Lung (tissue), 11 donors: ENCODE measurements at regions not wholly inside any gene's neighbourhood (a gene's known extent, or its start where the extent isn't known, plus 50 kb on each side); places are given as distances from the start of the nearest gene placed in this dataset.

Source experiments
- ATAC-seq: fragments of 200-7000 bp; cut with Tn5 transposase; one replicate; pipeline ENCODE4 v1.9.1; 2020; ENCODE audit warnings: moderate number of reproducible peaks; ENCODE audit not compliant: insufficient read depth, low FRiP score
- DNase-seq, 3 donors: peaks; one replicate each; pipeline ENCODE4 v3.0.0-alpha.2; 2013 to 2017
- H3K27ac ChIP-seq, 2 donors: one replicate each; pipeline ENCODE4 v1.5.1; 2013; ENCODE audit warnings: mild to moderate bottlenecking in 2 of 2, moderate library complexity in 2 of 2, control low read depth in 1 of 2, inconsistent platforms in 1 of 2, low read depth in 1 of 2, low read length in 1 of 2
- H3K27me3 ChIP-seq, 3 donors: one replicate each; pipeline ENCODE4 v1.5.1; 2013; ENCODE audit warnings: low read length in 2 of 3; ENCODE audit not compliant: control insufficient read depth in 3 of 3, insufficient read depth in 3 of 3
- H3K36me3 ChIP-seq, 4 donors: one replicate each; pipeline ENCODE4 v1.5.1; 2013; ENCODE audit warnings: low read length in 4 of 4, mild to moderate bottlenecking in 1 of 4, moderate library complexity in 1 of 4; ENCODE audit not compliant: control insufficient read depth in 4 of 4, insufficient read depth in 4 of 4
- H3K4me1 ChIP-seq, 5 donors: one replicate each; pipeline ENCODE4 v1.5.1; 2013; ENCODE audit warnings: low read length in 5 of 5, mild to moderate bottlenecking in 2 of 5, moderate library complexity in 1 of 5; ENCODE audit not compliant: control insufficient read depth in 5 of 5, insufficient read depth in 5 of 5
- H3K4me3 ChIP-seq: one replicate; pipeline ENCODE4 v1.5.1; 2013; ENCODE audit warnings: mild to moderate bottlenecking, control low read depth, moderate library complexity
- H3K9ac ChIP-seq, 2 donors: one replicate each; pipeline ENCODE4 v1.5.1; 2013; ENCODE audit warnings: low read length in 2 of 2, control low read depth in 1 of 2; ENCODE audit not compliant: insufficient read depth in 1 of 2
- H3K9me3 ChIP-seq, 4 donors: one replicate each; pipeline ENCODE4 v1.5.1; 2013; ENCODE audit warnings: low read length in 3 of 4, mild to moderate bottlenecking in 1 of 4, moderate library complexity in 1 of 4; ENCODE audit not compliant: control insufficient read depth in 4 of 4, insufficient read depth in 3 of 4
- WGBS, 2 donors: extraction: QIAGEN DNeasy Blood & Tissue Kit; methylation state at CpG; one replicate each; pipeline ENCODE4 v1.1.7; 2013; 5-methylcytosine and 5-hydroxymethylcytosine counted together
- TF ChIP-seq, protein P1 (sequence below): IDR thresholded peaks from 2 replicates; pipeline ENCODE4 v1.5.1; 2012; ENCODE audit warnings: mild to moderate bottlenecking; ENCODE audit errors: control extremely low read depth, extremely low read depth
- donor health status: control.
- donor health status: control.
- donor health status: Bipolar disorder and iron deficiency.
- donor health status: healthy.
- donor health status: DM: yes; HTN: yes; CAD: no.

DNA sequence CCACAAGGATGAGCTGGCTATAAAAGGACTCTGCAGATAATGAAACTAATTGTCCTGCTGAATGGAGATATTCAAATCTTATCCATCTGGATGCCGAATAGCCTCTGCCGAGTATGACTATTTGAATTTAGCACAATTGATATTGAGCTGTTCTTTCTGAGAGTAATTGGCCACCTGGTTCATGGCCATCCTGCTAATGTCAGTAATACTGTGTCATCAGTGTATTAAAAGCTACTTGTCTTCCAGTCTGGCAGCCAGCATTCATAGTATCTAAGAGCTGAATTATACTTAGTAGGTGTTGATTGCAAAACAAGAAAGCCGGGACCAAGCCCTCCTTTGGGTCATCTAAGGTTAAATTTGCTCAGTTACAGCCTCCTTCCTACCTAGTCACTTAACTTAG, 310.7 kb upstream of the NCAM1 start:
- Histone ChIP-seq H3K27me3 (no peaks in the 10 kb centered on the region), H3K9ac (no peak overlapping the region), H3K36me3 (no peaks in the 10 kb centered on the region), H3K4me1 (peaks cover 0 to 11% (median 9%) of the 10 kb centered on the region in 5 donors), H3K4me3 (no peak overlapping the region), H3K9me3 (no peaks in the 10 kb centered on the region), H3K27ac (peak overlapping the region in 1 of 2 donors; percentile 68)
- DNase-seq (no peak), ATAC-seq (no peak)
- TF ChIP-seq, protein P1, sequence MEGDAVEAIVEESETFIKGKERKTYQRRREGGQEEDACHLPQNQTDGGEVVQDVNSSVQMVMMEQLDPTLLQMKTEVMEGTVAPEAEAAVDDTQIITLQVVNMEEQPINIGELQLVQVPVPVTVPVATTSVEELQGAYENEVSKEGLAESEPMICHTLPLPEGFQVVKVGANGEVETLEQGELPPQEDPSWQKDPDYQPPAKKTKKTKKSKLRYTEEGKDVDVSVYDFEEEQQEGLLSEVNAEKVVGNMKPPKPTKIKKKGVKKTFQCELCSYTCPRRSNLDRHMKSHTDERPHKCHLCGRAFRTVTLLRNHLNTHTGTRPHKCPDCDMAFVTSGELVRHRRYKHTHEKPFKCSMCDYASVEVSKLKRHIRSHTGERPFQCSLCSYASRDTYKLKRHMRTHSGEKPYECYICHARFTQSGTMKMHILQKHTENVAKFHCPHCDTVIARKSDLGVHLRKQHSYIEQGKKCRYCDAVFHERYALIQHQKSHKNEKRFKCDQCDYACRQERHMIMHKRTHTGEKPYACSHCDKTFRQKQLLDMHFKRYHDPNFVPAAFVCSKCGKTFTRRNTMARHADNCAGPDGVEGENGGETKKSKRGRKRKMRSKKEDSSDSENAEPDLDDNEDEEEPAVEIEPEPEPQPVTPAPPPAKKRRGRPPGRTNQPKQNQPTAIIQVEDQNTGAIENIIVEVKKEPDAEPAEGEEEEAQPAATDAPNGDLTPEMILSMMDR = no peak
- WGBS, 2 donors = 81 to 92% methylated on average over 3 of the region's 3 CpGs

DNA sequence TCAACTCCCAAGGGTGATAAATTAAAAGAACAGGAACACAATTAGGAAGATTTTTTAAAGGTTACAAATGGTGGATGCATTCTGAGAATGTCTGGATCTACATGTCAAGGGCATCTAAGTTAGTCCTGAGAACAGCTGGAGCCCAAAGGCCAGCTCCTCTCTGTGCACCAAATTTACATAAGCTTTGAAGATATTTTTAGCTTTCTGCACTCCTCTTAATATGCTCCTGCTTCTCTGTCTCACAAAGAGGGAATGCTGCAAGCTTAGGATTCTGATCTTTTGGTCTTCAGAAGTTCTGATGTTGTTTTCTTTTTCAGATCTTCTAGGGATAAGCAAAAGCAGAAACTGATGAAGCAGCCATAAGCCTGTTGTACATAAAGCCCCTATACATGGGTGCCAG, 309.8 kb upstream of the NCAM1 start:
- TF ChIP-seq, protein P1 = no peak
- Histone ChIP-seq H3K27ac (peak overlapping the region in 1 of 2 donors; percentile 64), H3K9ac (no peak overlapping the region)

DNA sequence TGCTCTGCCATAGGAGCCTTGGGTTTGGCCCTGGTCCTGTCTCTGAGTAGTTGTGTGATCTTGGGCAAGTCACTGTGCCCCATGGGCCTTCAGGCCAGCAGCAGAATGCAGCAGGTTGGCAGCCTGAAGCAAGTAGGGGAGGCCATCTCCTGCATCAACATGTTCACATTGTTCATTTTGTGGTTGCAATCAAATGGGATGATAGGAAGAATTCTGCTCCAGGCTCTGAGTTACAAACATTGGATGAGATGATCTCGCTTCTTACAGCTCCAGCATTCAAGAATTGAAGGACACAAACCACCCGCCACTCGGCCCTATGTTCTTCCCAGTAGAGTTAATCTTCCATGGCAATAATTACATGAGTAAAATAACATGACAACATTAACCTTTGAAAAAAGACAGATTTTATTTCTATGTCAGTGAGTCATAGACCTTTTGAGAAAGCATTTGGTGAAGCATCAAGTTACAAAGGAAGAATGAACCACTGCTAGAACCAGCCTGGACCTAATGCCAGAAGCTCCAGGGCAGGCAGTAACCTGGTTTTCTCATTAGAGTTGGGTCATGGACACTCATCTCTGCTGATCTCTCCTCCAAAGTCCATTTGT, 308.3 kb upstream of the NCAM1 start:
- Histone ChIP-seq H3K4me3 (no peak overlapping the region), H3K9me3 (no peaks in the 10 kb centered on the region), H3K4me1 (peaks cover 0 to 32% (median 16%) of the 10 kb centered on the region in 5 donors), H3K9ac (no peak overlapping the region), H3K27me3 (peaks cover 0 to 2% (median 0%) of the 10 kb centered on the region in 3 donors), H3K36me3 (no peaks in the 10 kb centered on the region), H3K27ac (no peak overlapping the region)
- 89 to 94% methylated on average over 3 of the region's 3 CpGs for WGBS, 2 donors
- TF ChIP-seq, protein P1 = no peak
- ATAC-seq (no peak), DNase-seq (no peak)

More for the DNA sequence above, 309.8 kb upstream of the NCAM1 start:
- no peak for DNase-seq
- Histone ChIP-seq H3K9me3 (no peaks in the 10 kb centered on the region), H3K4me1 (peaks cover 0 to 20% (median 16%) of the 10 kb centered on the region in 5 donors), H3K4me3 (no peak overlapping the region), H3K36me3 (no peaks in the 10 kb centered on the region), H3K27me3 (no peaks in the 10 kb centered on the region)
- ATAC-seq = no peak

DNA sequence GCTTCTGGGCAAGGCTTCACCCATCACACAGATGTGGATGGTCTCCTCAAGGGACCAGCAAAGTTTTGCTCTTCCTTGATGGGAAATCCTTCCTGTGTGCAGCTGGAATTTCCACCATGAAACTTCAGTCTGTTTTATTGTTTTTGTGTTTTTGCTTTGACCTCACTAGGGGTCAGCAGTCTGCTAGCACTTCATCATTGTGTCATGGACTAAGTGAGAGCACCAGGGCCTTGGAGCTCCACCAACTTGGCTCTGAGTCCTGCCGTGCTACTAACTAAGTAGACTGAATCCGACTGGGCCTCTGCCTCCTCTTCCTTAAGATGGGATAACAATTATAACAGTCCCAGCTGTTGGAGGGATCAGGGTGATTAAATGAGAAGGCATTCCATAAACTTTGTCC, 305.8 kb upstream of the NCAM1 start:
- Histone ChIP-seq H3K36me3 (no peaks in the 10 kb centered on the region), H3K9me3 (no peaks in the 10 kb centered on the region), H3K27me3 (peaks cover 0 to 2% (median 0%) of the 10 kb centered on the region in 3 donors), H3K27ac (no peak overlapping the region), H3K9ac (no peak overlapping the region), H3K4me1 (peaks cover 0 to 48% (median 13%) of the 10 kb centered on the region in 5 donors), H3K4me3 (no peak overlapping the region)
- TF ChIP-seq, protein P1 = no peak
- ATAC-seq = no peak
- peak; percentile 91 to 99 (median 97) for DNase-seq
- 48 to 78% methylated on average over 2 of the region's 2 CpGs for WGBS, 2 donors
